ENCODE measurements at regions not wholly inside any gene's neighbourhood (a gene's known extent, or its start where the extent isn't known, plus 50 kb on each side); places are given as distances from the start of the nearest gene placed in this dataset.

- no peak for TF ChIP-seq POLR2AphosphoS5 (IDR thresholded peaks at IDR 0.05; ENCODE audit: low read depth, low read length)
- no peak for TF ChIP-seq POLR2A (IDR thresholded peaks at IDR 0.05; ENCODE audit: low read depth, low read length)
- no peak for TF ChIP-seq TAF1 (IDR thresholded peaks at IDR 0.05; ENCODE audit: borderline replicate concordance, low read depth, low read length)
Measured at GRCh38 chr4:123283371-123283895, 113.2 kb upstream of the SPRY1 start.
